K562 (cell line): ENCODE measurements at regions not wholly inside any gene's neighbourhood (a gene's known extent, or its start where the extent isn't known, plus 50 kb on each side); places are given as distances from the start of the nearest gene placed in this dataset.

Source experiments
- ATAC-seq: fragments of 200-7000 bp; cut with Tn5 transposase; 3 replicates; pipeline ENCODE4 v1.9.1; 2020; ENCODE audit warnings: moderate library complexity
- BruUV-seq: library from RNA; stranded (reverse); fragments of 400-500 nt; replicated peaks from 2 replicates; lab custom pipeline; 2021; lab: Mats Ljungman, UMichigan
- CTCF ChIA-PET: fragments of 300-600 bp; formaldehyde crosslinking; extraction: SDS; loops from one replicate; lab custom pipeline; 2021; ENCODE audit warnings: low intra/inter-chr PET ratio; lab: Yijun Ruan, JAX
- POLR2A ChIA-PET: fragments of 300-600, 350-650 bp; sonication (Branson Sonifier 250); formaldehyde crosslinking; extraction: SDS; loops from one replicate; lab custom pipeline; 2021; ENCODE audit warnings: antibody characterized with exemption, inconsistent platforms; lab: Yijun Ruan, JAX
- DNase-seq, 4 experiments: peaks; one replicate each; pipeline versions ENCODE4 v3.0.0 to v3.0.0-alpha.2; 2011 to 2018; ENCODE audit warnings: low spot score in 3 of 4, mixed read lengths in 3 of 4; ENCODE audit errors: extremely low read depth in 1 of 4
- FAIRE-seq: peaks from 2 replicates; lab custom pipeline; 2011; peaks lifted over from hg19 to GRCh38; lab: Jason Lieb, UNC
- H2AFZ ChIP-seq: 2 replicates; pipeline ENCODE4 v1.6.0; 2011; ENCODE audit warnings: low read depth, low read length, control low read depth, inconsistent platforms
- H3K27ac ChIP-seq: fragments of 200-600 bp; 3 replicates; pipeline ENCODE4 v1.8.0; 2011; ENCODE audit warnings: low read depth, mild to moderate bottlenecking, control low read depth, inconsistent platforms, low read length, moderate library complexity, mixed read lengths; ENCODE audit errors: extremely low read depth
- H3K27me3 ChIP-seq, 2 experiments: fragments of 300-600 bp in 1 of 2; 2 replicates in 1 of 2; 3 replicates in 1 of 2; pipeline versions ENCODE4 v1.6.0 to v1.8.0; 2011; ENCODE audit warnings: inconsistent platforms in 2 of 2, low read length in 2 of 2, mild to moderate bottlenecking in 1 of 2, mixed read lengths in 1 of 2, moderate library complexity in 1 of 2; ENCODE audit not compliant: control insufficient read depth in 2 of 2, insufficient read depth in 2 of 2
- H3K36me3 ChIP-seq: fragments of 300-600 bp; 3 replicates; pipeline ENCODE4 v1.8.0; 2011; ENCODE audit warnings: mild to moderate bottlenecking, low read length, inconsistent platforms; ENCODE audit not compliant: control insufficient read depth, insufficient read depth
- H3K4me1 ChIP-seq, 2 experiments: fragments of 200-600 bp in 1 of 2; replicated peaks in 1 of 2; 2 replicates in 1 of 2; 3 replicates in 1 of 2; pipeline versions ENCODE4 v1.5.1 to v1.8.0; 2011; ENCODE audit warnings: inconsistent platforms in 2 of 2, low read length in 2 of 2, mild to moderate bottlenecking in 1 of 2, mixed read lengths in 1 of 2, moderate library complexity in 1 of 2; ENCODE audit not compliant: control insufficient read depth in 2 of 2, insufficient read depth in 2 of 2
- H3K4me2 ChIP-seq: 2 replicates; pipeline ENCODE4 v1.6.1; 2011; ENCODE audit warnings: low read length, control low read depth, inconsistent platforms, mixed read lengths; ENCODE audit not compliant: insufficient read depth
- H3K4me3 ChIP-seq: fragments of 200-600 bp; sonication (generic), shearing (Covaris generic); 2 replicates; pipeline ENCODE4 v1.5.1; 2016; ENCODE audit warnings: control low read depth, inconsistent platforms
- H3K79me2 ChIP-seq: fragments of 200-600 bp; 3 replicates; pipeline ENCODE4 v1.8.0; 2011; ENCODE audit warnings: low read length, inconsistent platforms; ENCODE audit not compliant: control insufficient read depth, insufficient read depth
- H3K9ac ChIP-seq, 2 experiments: 2 replicates each; pipeline versions ENCODE4 v1.6.0 to v1.6.1; 2011; ENCODE audit warnings: low read depth in 2 of 2, low read length in 2 of 2, control low read depth in 1 of 2, inconsistent platforms in 1 of 2, mild to moderate bottlenecking in 1 of 2, mixed read lengths in 1 of 2; ENCODE audit not compliant: insufficient read depth in 1 of 2
- H3K9me1 ChIP-seq: one replicate; pipeline ENCODE4 v1.6.0; 2011; ENCODE audit warnings: inconsistent platforms, mild to moderate bottlenecking, low read length, moderate library complexity; ENCODE audit not compliant: control insufficient read depth, insufficient read depth
- H3K9me3 ChIP-seq: replicated peaks from 2 replicates; pipeline ENCODE4 v1.5.1; 2011; ENCODE audit warnings: low read depth, low read length, inconsistent platforms; ENCODE audit not compliant: control insufficient read depth, insufficient read depth
- H4K20me1 ChIP-seq: replicated peaks from 2 replicates; pipeline ENCODE4 v1.6.1; 2011; ENCODE audit warnings: low read length, inconsistent platforms, mixed read lengths; ENCODE audit not compliant: control insufficient read depth, insufficient read depth
- ETV1 ChIP-seq: fragments of 450-650 bp; conservative IDR thresholded peaks from 2 replicates; pipeline ENCODE4 v1.6.1; 2016; ENCODE audit warnings: missing genetic modification characterization, control low read depth, low read depth, missing compliant biosample characterization
- HNRNPK ChIP-seq: fragments of 200-400 bp; formaldehyde crosslinking; IDR thresholded peaks from one replicate; pipeline ENCODE4 v1.6.1; 2018; ENCODE audit warnings: mild to moderate bottlenecking, low read depth, low read length; ENCODE audit not compliant: poor library complexity, severe bottlenecking
- RBM34 ChIP-seq: fragments of 200-400 bp; formaldehyde crosslinking; IDR thresholded peaks from 2 replicates; pipeline ENCODE4 v1.6.1; 2018; ENCODE audit warnings: low read length, borderline replicate concordance; ENCODE audit not compliant: insufficient read depth
- RFX7 ChIP-seq: fragments of 250-450 bp; sonication (Bioruptor Pico); IDR thresholded peaks from 2 replicates; pipeline ENCODE4 v1.5.1; 2021; ENCODE audit warnings: mild to moderate bottlenecking
- SIN3B ChIP-seq: fragments of 450-650 bp; IDR thresholded peaks from 2 replicates; pipeline ENCODE4 v1.6.1; 2017; ENCODE audit warnings: low read depth, mild to moderate bottlenecking, moderate library complexity
- ZNF197 ChIP-seq: fragments of 200-800 bp; sonication (Bioruptor generic); IDR thresholded peaks from 2 replicates; pipeline ENCODE4 v1.6.1; 2016; ENCODE audit warnings: low read depth, missing genetic modification characterization, missing compliant biosample characterization
- ZNF431 ChIP-seq: sonication (generic); formaldehyde crosslinking; IDR thresholded peaks from 2 replicates; pipeline ENCODE4 v1.8.0; 2022; ENCODE audit warnings: mild to moderate bottlenecking, missing genetic modification reagents
- WGBS: fragments of 100-300 bp; shearing (Covaris generic); methylation state at CpG from one replicate; pipeline ENCODE4 v1.1.6; 2016; ENCODE audit warnings: low coverage, mixed read lengths; ENCODE audit not compliant: insufficient coverage; ENCODE audit errors: missing lambda C conversion rate; 5-methylcytosine and 5-hydroxymethylcytosine counted together
- in situ Hi-C: fragments of 300-500 bp; cut with MboI; formaldehyde crosslinking; loops from 4 replicates; pipeline ENCODE4 v1.15.0; 2018; ENCODE audit warnings: inconsistent platforms, mixed read lengths
- intact Hi-C: fragments of 100-400 bp; cut with micrococcal nuclease; formaldehyde crosslinking; loops from 2 replicates; pipeline ENCODE4 v1.14.2; 2022

DNA sequence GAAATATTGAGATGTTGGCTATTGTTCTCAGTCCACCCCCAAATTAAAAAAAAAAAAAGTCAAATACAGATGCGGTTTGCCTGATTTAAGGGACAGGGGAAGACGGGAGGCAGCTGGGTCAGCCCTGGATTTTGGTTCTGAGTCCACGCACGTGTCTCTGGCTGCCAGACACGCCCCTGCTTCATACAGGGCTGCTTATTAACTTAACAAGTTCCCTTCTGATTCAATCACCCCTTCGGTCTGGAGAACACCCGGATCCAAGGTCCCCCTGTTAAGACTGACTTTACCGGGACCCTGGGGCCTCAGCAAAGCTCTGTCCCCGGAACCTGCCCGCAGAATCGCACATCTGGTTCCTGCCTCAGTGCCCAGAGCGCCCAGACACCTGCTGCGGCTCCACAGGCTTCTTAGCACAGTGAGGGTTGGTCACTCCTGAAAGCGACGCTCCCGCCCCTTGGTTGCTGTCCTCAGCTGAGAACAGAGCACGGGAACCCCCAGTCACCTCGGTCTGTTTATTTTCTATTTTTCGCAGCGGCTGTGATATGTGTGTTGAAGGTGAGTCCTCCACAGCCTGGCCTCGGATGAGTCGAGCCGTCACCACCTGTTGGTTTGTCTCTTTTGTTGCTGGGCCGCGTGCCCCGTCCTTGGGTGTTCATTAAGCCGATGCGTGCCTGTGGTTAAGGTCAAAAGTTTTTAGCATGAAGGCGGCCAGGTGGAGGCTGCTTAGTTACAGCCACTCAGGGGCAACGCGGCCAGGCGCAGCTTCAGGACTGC, 57.2 kb downstream of the RTP5 start:
- Histone ChIP-seq H3K4me1 (no peaks in the 10 kb centered on the region; a peak in 1 of 5 replicates), H3K9me1 (peaks cover 2% of the 10 kb centered on the region), H3K27ac (no peak overlapping the region), H3K9ac (no peak overlapping the region; a peak in 1 of 4 replicates), H3K4me2 (no peak overlapping the region), H3K79me2 (no peaks in the 10 kb centered on the region), H2AFZ (no peak overlapping the region), H3K27me3 (peaks cover 0 to 16% of the 10 kb centered on the region in 2 experiments; a peak in 3 of 5 replicates), H4K20me1 (peaks cover 4% of the 10 kb centered on the region; the same call in 1 of the 2 replicates), H3K4me3 (no peak overlapping the region), H3K36me3 (no peaks in the 10 kb centered on the region), H3K9me3 (no peaks in the 10 kb centered on the region)
- FAIRE-seq = no peak
- 28% methylated on average over 25 of the region's 32 CpGs for WGBS
- intact Hi-C loops = no loop called here
- ChIA-PET CTCF (no interaction called here), POLR2A (interaction anchor here (0.6 kb wide), 1 partner anchor 1323 kb away, joined by 3 read pairs; no protein-coding TSS in a partner anchor)
- ATAC-seq = no peak
- in situ Hi-C loops = no loop called here
- no TSS peak for BruUV-seq
- TF ChIP-seq ZNF431 (CRISPR knock-in tag) (no peak), RBM34 (no peak), ETV1 (tag) (no peak), SIN3B (no peak), ZNF197 (CRISPR knock-in tag) (no peak), RFX7 (no peak), HNRNPK (no peak)
- DNase-seq = no peak
